ENCODE measurements at regions not wholly inside any gene's neighbourhood (a gene's known extent, or its start where the extent isn't known, plus 50 kb on each side); places are given as distances from the start of the nearest gene placed in this dataset.

GRCh38 chr4:26076896-26077295 is 162.9 kb downstream of the SMIM20 start:
- TF ChIP-seq CTCF (IDR thresholded peaks at IDR 0.05) = no peak

- TF ChIP-seq CTCF (IDR thresholded peaks at IDR 0.05) = no peak
Observed at GRCh38 chr4:26077756-26078155, 163.7 kb downstream of the SMIM20 start.

GRCh38 chr4:26080870-26081628 is 167.0 kb downstream of the SMIM20 start:
- TF ChIP-seq CTCF (IDR thresholded peaks at IDR 0.05) = no peak

- TF ChIP-seq CTCF (IDR thresholded peaks at IDR 0.05) = peak; percentile 76
Observed at GRCh38 chr4:26081795-26082498, 167.9 kb downstream of the SMIM20 start.

- no peak for TF ChIP-seq CTCF (IDR thresholded peaks at IDR 0.05)
Observed at GRCh38 chr4:26082565-26082964, 168.5 kb downstream of the SMIM20 start.

- no peak for TF ChIP-seq CTCF (IDR thresholded peaks at IDR 0.05)
Observed at GRCh38 chr4:26083987-26084386, 170.0 kb downstream of the SMIM20 start.

- TF ChIP-seq CTCF (IDR thresholded peaks at IDR 0.05) = no peak
Observed at GRCh38 chr4:26084414-26084813, 170.4 kb downstream of the SMIM20 start.
